Stimulated activated CD8-positive, alpha-beta memory T cell treated with anti-CD3 and anti-CD28 coated beads, Interleukin-2, amount 100 ng/mL, for 48 hours (primary cell): ENCODE measurements at regions not wholly inside any gene's neighbourhood (a gene's known extent, or its start where the extent isn't known, plus 50 kb on each side); places are given as distances from the start of the nearest gene placed in this dataset.

ENCODE experiments used
- DNase-seq, 2 donors: peaks; one replicate each; pipeline ENCODE4 v3.0.0-alpha.2; 2020; ENCODE audit warnings: low read depth in 2 of 2

- no peak for DNase-seq
Measured at GRCh38 chr16:8519179-8519578, 71.1 kb downstream of the TMEM114 start.

DNA sequence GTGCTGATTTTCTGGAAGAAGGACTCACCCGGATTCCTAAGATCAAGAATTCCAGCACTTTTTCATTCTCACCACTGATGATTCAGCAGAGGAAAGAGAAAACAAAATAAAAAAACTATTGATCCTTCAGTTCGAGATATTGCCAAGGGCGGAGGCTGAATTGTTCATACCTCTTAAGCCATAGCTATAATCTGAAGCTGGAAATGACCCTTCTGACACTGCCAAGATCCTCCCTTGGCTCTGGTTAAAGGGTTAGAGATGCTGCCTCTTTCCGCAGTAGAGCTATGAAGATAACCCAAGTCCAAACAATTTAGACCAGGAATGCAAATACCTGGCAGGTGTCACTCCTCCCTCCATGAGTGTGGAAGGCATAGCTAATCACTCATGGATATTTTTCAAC is 73.0 kb downstream of the TMEM114 start:
- DNase-seq: no peak

DNA sequence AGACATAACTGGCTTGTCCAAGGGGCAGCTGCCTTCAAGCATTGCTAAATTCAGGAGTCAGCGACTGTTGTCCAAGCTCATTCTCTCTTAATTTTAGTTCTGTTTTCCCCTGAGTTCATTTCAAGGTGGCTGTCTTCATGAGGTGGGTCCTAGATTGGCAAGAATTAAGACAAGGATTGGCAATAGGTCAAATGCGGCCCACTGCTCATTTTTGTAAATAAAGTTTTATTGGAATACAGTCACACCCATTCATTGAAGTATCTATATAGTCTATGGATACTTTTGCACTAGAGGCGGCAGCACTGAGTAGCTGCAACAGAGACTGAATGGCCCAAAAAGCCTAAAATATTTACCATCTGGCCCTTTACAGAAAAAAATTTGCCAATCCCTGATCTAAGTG is 73.8 kb downstream of the TMEM114 start:
- DNase-seq: no peak

- no peak for DNase-seq
Measured at GRCh38 chr16:8512941-8513624, 77.2 kb downstream of the TMEM114 start.

GRCh38 chr16:8511464-8511863 is 78.8 kb downstream of the TMEM114 start:
- DNase-seq: no peak

DNA sequence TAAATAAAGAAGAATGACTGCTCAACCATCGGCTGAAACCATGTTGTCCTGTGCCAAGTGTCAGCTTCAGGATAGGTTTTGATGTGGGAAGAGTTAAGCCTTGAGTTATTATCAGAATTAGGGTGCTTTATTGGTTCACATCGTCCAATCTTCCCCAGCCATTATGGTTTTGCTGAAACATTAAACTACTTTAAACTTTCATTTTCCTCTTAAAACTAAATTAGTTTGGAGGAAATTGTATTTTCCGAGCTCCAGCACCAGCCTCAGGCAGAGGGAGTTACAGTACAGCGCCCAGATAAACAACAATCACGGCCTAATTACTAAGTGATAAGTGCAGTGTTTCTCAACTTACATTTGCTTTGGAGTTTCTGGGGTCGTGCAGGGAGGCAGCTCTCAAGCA is 80.2 kb downstream of the TMEM114 start:
- DNase-seq: no peak

DNA sequence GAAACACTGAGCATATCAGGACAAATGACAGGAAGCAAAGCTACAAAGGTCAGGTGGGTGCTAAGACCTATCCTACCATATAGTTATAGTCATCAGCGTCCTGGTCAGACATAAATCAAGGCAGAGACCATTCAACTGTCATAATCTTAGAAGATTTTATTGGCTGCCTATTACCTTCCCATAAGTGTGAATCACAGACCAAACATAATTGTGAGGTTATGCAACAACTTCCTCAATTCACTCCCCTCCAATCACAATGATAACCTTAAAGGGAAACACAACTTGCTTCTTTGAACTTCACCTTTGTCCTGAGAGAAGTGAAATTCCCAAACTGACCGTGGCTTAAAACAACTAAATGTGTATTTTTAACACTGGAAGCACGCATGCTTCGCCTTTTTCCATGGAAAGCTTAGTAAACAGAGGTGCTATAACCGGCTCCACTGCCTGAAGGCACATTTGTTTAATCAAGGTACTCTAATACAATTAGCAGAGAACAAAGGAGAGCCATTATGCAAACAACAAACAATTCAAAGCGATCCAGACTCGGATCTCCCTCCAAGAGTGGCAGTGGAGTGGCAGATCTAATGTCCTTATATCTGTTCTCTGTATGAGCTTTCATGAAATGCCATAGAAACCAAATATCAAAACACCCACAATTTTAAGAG is 84.9 kb downstream of the TMEM114 start:
- DNase-seq: no peak

DNA sequence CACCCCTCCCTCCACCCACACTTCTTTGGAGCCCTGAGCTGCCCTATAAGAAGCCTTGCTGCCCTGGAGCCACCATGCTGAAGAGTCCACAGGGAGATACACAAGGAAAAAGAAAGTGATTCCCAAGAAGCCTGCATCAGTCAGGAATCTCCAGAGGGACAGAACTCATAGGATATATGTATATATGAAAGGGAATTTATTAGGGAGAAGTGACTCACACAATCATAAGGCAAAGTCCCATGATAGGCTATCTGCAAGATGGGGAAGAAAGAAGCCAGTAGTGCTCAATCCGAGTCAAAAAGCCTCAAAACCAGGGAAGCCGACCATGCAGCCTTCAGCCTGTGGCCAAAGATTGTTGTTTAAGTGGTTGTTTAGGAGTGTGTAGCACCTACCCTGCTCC is 87.9 kb downstream of the TMEM114 start:
- DNase-seq: no peak

- no peak for DNase-seq
Measured at GRCh38 chr16:8500351-8500750, 90.0 kb downstream of the TMEM114 start.

DNA sequence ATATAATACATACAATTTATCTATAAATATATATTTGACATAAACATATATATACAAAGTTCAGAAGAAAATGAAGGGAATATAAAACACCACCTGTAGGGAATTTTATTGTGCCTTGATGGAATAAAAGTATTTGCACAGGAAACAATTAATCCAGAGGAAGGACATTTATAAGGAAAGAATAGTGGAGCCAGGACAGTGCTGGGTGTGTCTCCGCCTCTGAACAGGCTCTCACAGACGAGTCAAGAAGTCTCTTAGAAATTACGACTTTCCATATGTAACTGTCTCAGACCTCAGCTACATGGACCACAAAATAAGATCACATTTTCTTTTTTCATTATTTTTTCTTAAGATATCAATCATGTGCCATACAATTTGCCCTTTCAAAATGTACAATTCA is 93.9 kb downstream of the TMEM114 start:
- DNase-seq: no peak

- no peak for DNase-seq
Measured at GRCh38 chr16:8493972-8494371, 96.3 kb downstream of the TMEM114 start.

DNA sequence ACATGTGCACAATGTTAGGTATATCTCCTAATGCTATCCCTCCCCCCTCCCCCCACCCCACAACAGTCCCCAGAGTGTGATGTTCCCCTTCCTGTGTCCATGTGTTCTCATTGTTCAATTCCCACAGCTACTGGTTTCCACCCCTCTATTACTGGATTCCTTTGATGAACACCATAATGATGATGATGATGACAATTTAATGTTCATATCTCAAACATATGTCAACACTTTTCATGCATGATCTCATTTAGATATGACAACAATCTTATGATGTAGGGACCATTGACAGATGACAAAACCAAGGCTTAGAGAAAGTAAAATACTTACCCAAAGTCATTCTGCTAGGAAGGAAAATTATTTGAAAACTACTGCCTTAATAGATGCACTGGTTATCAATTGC is 97.6 kb downstream of the TMEM114 start:
- DNase-seq: no peak

DNA sequence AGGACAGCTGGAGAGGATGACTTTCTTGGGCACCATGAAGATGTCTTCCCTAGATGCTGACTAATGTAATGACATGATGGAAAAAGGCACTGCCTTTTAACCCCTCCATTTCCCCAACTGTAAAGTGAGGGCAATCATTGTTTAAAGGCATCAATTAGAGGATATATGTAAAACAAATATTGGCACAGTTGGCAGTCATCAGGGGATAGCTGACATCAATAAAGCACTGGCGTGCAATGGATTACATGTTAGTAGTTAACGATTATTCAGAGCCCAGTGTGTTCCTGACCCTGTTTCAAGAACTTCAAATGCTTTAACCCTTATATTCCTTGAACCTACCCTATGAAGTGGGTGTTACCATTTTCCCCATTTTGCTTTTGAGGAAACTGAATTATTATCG is 100.7 kb downstream of the TMEM114 start:
- DNase-seq: no peak

GRCh38 chr16:8486985-8487384 is 103.3 kb downstream of the TMEM114 start:
- no peak for DNase-seq

GRCh38 chr16:8483396-8483795 is 106.9 kb downstream of the TMEM114 start:
- no peak for DNase-seq

DNA sequence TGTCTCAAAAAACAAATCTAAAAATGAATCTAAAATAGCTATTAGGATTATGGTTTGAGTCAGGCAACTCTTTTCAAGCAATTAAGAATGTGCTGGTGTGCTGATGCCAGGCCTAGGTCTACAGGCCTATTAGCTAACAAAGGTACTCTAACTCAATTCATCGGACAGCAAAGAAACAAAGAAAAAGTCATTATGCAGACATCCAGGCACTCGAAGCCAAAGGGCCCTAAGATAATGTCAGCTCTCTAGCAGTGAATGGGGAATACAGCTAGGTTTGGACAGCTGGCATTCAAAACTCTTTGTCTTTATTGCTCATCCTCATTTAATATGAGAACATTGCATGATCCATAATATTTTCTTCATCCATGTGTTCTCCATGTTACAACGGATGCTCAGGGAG is 108.5 kb downstream of the TMEM114 start:
- DNase-seq: no peak

DNA sequence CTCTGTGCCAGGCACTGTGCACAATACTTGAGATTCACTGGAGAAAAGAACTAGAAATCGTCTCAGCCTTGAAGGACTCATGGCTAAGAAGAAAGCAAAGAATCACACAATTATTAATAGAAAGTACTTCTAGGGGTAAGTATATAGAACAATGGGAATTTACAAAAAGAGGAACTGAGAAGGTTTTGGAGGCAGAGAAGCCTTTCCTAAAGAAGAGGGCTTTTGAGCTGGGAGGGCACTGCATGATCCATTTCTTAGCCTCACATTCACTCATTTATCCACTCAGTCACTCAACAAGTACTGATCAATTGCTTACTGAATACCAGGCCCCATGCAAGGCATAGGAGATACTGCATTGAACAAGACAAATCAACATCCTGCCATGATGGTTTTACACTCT is 113.5 kb downstream of the TMEM114 start:
- DNase-seq: no peak

DNA sequence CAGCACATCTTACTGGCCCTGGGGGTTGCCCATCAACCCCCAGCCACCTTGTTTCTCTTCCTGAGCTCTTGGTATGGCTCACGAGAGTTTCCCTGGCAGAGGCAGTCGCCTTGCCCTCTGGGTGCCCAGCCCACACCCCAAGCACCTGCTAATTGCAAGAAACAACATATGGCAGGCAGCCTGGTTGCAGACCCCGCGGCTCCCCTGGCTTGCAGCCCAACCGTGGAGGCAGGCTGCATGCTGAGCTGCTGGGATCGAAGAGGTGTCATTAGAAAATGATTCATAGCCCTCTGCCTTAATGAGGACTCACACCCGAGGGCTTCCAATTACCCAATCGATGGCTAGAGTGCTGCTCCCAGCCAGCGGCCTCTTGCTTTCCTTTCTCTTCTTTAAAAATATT is 115.7 kb downstream of the TMEM114 start:
- no peak for DNase-seq

DNA sequence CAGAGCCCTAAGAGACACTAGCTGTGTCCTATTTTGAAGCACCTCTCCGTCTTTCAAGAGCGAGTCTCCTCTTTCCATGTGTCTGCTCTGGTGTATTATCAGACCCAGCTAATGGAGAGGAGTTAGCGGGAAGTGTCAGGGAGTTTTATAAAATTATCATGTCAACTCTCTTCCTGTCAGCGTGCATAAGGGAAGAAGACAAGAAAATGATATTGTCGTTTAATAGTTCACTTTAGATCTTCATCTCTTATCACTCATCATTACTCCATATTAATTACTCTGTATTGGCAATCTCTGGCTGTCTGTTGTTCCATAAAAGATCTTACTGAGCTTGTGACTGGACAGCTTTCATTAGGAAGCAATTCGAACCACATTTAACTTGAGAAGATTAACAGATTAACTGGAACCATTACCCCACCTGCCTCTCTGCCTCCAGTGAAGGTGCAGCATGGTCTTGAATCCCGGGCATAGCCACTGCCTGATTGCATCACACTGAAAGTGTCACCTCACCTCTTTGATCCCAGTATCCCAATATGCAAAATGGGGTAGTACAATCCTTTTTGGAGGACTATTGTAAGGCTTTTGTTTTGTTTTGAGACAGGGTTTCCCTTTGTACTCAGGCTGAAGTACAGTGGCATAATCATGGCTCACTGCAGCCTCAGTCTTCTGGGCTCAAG is 121.1 kb downstream of the TMEM114 start:
- no peak for DNase-seq

DNA sequence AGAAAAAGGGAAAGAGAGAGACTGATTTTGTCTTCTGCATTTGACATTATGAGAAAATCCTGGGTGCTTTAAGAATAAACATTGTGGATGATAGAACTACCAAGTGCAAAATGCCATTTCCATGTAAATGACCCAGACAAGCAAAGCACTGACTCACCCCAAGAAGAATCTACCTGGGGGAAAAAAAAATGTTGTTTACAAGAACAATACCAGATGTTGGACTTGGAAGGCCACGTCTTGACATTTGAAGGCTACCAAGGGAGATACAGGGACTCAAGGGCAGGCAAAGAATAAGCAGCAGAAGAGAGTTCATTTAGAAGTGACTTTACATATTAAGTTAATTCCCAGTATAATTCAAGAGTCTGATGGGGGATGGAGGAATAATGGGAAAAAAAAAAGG is 125.3 kb downstream of the TMEM114 start:
- no peak for DNase-seq

DNA sequence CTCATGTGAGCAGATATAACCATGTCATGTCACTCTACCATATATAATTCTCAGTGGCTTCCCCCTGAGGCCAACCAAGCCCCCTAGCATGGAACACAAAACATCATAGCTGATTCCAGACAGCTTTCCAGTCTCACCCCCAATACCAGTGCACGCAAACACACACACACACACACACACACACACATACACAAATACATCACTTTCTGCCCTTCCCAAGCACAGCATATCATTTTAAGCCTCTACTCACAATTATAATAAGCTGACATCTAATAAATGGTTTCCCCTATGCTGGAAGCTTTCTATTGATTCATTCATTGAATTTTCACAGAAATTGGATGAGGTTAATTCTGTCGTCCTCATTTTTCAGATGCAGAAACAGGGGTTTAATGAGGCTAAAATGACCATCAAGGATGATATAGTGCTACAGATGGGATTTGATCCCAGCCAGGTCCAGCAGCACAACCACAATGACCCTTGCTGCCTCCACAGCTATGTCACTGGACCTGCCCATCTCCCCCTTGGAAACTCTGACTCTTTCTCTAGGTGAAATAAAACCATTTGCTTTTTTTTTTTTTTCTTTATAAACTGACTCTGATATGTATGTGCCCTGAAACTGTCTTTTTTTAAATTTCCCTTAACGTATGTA is 131.1 kb downstream of the TMEM114 start:
- DNase-seq: no peak

GRCh38 chr16:8458481-8459046 is 131.7 kb downstream of the TMEM114 start:
- no peak for DNase-seq
